HFF-Myc (cell line): ENCODE measurements at regions not wholly inside any gene's neighbourhood (a gene's known extent, or its start where the extent isn't known, plus 50 kb on each side); places are given as distances from the start of the nearest gene placed in this dataset.

Experiments
- DNase-seq: peaks from one replicate; pipeline ENCODE4 v3.0.0-alpha.2; 2011; ENCODE audit warnings: low read depth; ENCODE audit errors: extremely low read depth
- H3K4me3 ChIP-seq: replicated peaks from 2 replicates; pipeline ENCODE4 v1.5.1; 2011; ENCODE audit warnings: low read depth, mild to moderate bottlenecking, control low read depth, low read length
- TF ChIP-seq, protein P1 (sequence below): IDR thresholded peaks from 2 replicates; pipeline ENCODE4 v1.5.1; 2012; ENCODE audit warnings: mild to moderate bottlenecking, low read depth, low read length, control low read depth; ENCODE audit errors: missing control alignments

DNA sequence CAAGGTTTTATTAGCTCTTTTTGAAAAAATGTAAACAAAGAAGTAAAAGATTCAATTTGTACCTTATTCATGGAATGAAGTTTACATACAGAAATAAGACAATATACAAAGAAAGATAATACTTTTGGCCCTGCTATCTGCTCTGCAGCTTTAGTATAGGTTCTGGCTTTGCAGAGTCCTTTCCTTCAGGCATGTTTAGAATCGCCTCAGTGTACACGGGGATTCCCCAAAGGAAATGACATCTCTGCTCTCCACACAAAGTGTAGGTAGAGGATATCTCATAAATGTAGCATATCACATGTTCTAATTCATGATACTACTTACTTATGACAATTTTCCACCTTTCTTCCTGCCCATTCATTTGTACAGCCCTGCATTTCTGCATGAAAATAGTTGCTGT lies 222.6 kb upstream of the DPYD start:
- H3K4me3 ChIP-seq, result no peak overlapping the region
- DNase-seq, result no peak
- TF ChIP-seq, protein P1, sequence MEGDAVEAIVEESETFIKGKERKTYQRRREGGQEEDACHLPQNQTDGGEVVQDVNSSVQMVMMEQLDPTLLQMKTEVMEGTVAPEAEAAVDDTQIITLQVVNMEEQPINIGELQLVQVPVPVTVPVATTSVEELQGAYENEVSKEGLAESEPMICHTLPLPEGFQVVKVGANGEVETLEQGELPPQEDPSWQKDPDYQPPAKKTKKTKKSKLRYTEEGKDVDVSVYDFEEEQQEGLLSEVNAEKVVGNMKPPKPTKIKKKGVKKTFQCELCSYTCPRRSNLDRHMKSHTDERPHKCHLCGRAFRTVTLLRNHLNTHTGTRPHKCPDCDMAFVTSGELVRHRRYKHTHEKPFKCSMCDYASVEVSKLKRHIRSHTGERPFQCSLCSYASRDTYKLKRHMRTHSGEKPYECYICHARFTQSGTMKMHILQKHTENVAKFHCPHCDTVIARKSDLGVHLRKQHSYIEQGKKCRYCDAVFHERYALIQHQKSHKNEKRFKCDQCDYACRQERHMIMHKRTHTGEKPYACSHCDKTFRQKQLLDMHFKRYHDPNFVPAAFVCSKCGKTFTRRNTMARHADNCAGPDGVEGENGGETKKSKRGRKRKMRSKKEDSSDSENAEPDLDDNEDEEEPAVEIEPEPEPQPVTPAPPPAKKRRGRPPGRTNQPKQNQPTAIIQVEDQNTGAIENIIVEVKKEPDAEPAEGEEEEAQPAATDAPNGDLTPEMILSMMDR, result no peak

DNA sequence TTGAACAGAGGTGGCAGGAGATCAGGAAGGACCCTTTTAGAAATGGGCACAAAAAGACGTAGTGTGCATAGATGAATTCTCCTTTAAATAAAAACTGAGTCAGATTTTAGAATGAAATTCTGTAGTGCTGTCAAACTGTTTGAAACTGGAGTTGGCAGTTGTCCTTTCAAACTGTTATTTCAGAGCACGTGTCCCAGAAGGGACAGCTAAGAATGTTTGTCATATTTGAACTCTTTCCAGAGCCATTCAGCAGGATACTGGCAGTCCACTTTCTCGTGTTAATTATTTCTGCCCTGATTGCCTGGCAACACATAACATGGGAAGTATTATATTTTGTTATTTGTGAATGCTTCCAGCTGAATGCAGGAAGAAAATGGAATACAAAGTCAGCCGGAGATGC lies 212.3 kb upstream of the DPYD start:
- no peak for DNase-seq
- TF ChIP-seq, protein P1, result no peak
- no peak overlapping the region for H3K4me3 ChIP-seq

DNA sequence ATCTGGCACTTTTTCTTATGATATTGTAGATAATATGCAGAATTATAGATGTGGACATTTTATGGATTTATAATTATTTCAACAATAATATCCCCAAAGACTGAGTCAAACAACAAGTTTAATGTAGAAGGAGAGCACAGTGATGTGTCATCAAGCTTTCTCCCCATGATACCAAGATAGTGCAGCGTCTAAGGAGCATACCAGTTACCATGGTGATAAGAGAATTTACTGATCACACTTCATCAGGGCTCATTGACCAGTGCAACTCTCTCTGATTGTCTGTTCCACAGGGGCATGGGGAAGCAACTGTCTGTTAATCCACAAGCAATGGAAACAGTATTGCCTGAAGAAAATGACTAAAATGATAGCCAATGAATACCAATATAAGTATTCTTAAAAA lies 209.6 kb upstream of the DPYD start:
- H3K4me3 ChIP-seq, result no peak overlapping the region
- DNase-seq, result no peak
- TF ChIP-seq, protein P1, result no peak

DNA sequence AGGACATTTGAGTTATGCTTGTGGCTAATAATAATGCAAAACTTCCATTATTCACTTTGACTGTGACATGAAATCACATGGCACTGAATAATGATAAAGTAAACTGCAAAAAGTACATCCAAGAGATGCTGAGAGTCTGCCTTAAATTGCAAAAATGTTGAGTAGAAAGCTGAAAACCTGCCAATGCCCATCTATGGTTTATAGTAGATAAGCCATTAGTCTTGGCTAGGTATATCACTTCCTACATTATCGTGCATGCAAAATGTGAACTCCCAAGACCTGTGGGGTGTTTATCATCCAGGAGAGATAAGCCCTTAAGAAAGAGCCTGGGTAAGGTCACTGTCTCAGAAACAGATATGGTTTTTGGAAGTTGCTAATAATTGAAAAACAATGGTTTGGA lies 208.7 kb upstream of the DPYD start:
- TF ChIP-seq, protein P1, result no peak

DNA sequence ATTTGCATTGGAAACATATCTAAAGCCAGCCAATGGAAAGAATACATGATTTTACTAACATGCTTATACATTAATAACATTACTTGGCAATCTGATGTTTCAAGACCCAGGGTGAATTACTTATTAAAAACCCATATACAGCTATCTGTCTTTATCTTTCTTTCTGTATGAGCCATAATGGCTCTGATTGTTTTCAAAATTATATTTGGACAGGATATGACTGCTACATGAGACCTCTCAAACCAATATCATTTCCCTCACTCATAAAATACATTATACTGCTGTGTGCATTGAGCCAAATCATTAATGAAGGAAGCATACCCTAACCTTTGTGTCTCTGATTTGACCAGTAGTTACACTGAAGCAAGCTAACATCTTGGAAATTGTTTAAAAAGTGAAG lies 205.9 kb upstream of the DPYD start:
- DNase-seq, result no peak
- H3K4me3 ChIP-seq, result no peak overlapping the region

More for the DNA sequence above, 208.7 kb upstream of the DPYD start:
- no peak overlapping the region for H3K4me3 ChIP-seq
- no peak for DNase-seq

DNA sequence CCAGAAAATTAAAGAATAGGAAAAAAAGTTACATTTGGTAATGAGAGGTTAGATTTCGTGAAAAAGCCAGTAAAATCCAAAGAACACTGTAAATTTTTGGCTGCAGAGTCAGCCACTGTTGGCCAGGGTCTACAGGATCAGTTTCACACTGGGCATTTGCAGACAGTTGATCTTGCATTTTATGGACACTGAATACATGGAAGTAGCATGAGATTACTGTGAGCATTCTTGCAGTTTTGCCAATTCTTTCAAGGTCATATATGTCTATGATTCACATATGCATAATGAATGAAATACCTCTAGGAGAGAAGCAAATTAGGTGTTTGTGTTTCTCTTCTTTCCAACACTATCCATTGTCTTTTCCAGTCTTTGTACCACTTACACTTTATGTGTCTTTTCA lies 200.8 kb upstream of the DPYD start:
- no peak for DNase-seq
- no peak overlapping the region for H3K4me3 ChIP-seq
- TF ChIP-seq, protein P1, result no peak

More for the DNA sequence above, 205.9 kb upstream of the DPYD start:
- TF ChIP-seq, protein P1, result no peak

DNA sequence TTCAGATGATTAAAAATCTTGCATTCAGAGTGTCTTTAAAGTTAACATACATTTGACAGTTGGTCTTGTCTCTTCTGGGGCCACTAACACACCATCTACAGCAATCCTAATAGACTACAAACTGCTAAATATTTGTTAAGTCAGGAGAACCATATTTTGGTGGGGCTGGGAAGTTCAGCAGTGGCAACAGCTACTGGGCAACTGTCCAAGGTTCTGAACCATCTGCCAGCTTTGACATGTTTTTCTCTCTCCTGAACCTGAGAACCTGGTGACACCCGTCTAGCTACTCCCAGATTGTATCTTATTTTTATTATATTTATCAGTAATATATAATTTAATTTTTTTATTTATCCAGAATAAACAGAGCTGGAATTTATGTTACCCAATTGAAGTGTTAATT lies 199.0 kb upstream of the DPYD start:
- no peak overlapping the region for H3K4me3 ChIP-seq
- TF ChIP-seq, protein P1, result no peak
- no peak for DNase-seq
